ENCODE measurements at regions not wholly inside any gene's neighbourhood (a gene's known extent, or its start where the extent isn't known, plus 50 kb on each side); places are given as distances from the start of the nearest gene placed in this dataset.

DNA sequence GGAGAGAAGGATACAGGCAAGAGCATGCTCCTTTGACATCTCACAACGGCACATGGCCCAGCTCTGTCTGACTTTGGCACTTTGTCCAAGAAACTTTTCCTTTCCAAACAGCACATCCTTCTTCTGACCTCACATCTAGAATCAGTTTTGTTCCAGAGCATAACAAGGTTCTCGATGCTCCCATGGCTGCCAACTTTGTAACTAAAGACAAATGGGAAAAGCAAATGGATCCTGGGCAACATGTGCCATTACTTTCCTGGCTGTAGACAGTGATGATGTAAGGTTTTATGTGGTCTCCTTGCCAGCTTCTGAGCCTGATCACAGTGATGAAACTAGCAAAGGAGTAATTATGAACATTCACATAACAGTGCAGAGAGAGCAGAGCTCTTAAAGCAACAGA lies 171.8 kb upstream of the C1orf87 start:
- no peaks in the 10 kb centered on the region for H3K4me1 ChIP-seq
- H3K27me3 ChIP-seq: no peaks in the 10 kb centered on the region
- no peak overlapping the region for H3K4me3 ChIP-seq
- H3K9me3 ChIP-seq: no peaks in the 10 kb centered on the region
- H3K27ac ChIP-seq: no peak overlapping the region
- DNase-seq (ENCODE audit: low spot score in 2 of 2): no peak
- intact Hi-C loops (cut with DNase I): no loop called here
- no peaks in the 10 kb centered on the region for H3K36me3 ChIP-seq
- TF ChIP-seq, protein P1, sequence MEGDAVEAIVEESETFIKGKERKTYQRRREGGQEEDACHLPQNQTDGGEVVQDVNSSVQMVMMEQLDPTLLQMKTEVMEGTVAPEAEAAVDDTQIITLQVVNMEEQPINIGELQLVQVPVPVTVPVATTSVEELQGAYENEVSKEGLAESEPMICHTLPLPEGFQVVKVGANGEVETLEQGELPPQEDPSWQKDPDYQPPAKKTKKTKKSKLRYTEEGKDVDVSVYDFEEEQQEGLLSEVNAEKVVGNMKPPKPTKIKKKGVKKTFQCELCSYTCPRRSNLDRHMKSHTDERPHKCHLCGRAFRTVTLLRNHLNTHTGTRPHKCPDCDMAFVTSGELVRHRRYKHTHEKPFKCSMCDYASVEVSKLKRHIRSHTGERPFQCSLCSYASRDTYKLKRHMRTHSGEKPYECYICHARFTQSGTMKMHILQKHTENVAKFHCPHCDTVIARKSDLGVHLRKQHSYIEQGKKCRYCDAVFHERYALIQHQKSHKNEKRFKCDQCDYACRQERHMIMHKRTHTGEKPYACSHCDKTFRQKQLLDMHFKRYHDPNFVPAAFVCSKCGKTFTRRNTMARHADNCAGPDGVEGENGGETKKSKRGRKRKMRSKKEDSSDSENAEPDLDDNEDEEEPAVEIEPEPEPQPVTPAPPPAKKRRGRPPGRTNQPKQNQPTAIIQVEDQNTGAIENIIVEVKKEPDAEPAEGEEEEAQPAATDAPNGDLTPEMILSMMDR (IDR thresholded peaks at IDR 0.05): no peak

DNA sequence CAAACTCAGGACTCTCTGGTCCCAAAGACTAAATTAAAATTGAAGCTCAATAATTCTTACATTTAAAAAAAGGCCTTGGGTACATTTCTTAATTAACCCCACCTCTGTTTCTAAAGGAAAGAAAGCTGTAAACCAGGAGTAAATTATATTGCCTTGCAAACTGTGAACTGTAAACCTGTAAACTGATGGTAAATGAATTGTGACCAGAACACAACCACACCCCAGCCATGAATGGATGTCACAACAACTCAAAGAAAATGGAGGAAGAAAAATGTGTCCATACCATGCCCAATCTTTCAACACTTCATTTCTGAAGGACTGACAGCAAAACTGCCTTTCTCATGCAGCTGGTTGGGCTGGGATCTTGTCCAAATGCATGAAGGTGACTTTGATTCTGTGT lies 171.3 kb upstream of the C1orf87 start:
- Histone ChIP-seq H3K9me3 (peaks cover 0 to 1% of the 10 kb centered on the region in 2 donors), H3K4me3 (no peak overlapping the region), H3K4me1 (no peaks in the 10 kb centered on the region), H3K36me3 (no peaks in the 10 kb centered on the region), H3K27ac (no peak overlapping the region), H3K27me3 (no peaks in the 10 kb centered on the region)
- intact Hi-C loops (cut with DNase I): no loop called here
- TF ChIP-seq, protein P1 (IDR thresholded peaks at IDR 0.05): no peak
- DNase-seq (ENCODE audit: low spot score in 2 of 2): no peak

DNA sequence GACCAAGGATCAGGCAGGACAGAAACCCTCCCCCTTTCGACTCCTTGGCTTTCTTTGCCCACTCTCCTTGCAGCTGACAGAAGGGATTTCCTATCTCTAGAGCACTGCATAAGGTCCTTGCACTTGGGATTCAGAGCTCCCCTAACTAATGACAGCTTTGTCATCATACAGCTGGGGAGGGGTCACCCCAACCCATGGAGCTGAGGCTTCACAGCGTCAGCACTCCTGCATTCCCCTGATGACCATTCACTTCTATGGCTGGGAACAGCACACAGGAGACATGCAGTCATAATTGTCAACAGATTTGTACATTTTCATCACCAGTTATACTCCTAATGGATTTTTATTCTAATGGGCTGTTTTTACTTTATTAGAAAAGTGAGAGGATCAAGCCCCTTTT lies 161.7 kb upstream of the C1orf87 start:
- Histone ChIP-seq H3K27me3 (no peaks in the 10 kb centered on the region), H3K9me3 (peaks cover 0 to 4% of the 10 kb centered on the region in 2 donors), H3K36me3 (no peaks in the 10 kb centered on the region), H3K27ac (no peak overlapping the region), H3K4me1 (no peaks in the 10 kb centered on the region), H3K4me3 (no peak overlapping the region)
- no peak for DNase-seq (ENCODE audit: low spot score in 2 of 2)
- TF ChIP-seq, protein P1 (IDR thresholded peaks at IDR 0.05): no peak
- intact Hi-C loops (cut with DNase I): no loop called here

DNA sequence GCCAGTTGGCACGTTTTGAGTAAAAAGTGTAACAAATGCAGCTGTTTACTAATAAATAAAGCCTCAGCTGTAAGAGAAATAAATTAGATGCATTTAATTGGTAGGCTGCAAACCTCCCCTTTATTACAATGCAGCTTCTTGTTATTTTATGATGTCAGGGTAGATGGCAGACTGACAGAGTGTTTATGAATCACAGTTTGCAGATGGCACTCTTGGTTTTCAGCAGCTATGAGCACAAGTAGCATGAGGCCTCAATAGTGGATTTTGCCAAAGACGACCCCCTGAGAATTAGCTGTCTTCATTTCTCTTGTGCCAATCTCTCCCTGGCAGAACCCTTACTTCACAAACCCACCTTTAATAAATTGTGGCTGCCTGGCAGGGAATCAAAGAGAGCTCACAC lies 161.2 kb upstream of the C1orf87 start:
- intact Hi-C loops (cut with DNase I): no loop called here
- TF ChIP-seq, protein P1 (IDR thresholded peaks at IDR 0.05): no peak
- no peaks in the 10 kb centered on the region for H3K36me3 ChIP-seq
- no peaks in the 10 kb centered on the region for H3K4me1 ChIP-seq
- no peaks in the 10 kb centered on the region for H3K27me3 ChIP-seq
- H3K4me3 ChIP-seq: no peak overlapping the region
- DNase-seq (ENCODE audit: low spot score in 2 of 2): no peak
- peaks cover 0 to 2% of the 10 kb centered on the region in 2 donors for H3K9me3 ChIP-seq
- H3K27ac ChIP-seq: no peak overlapping the region

DNA sequence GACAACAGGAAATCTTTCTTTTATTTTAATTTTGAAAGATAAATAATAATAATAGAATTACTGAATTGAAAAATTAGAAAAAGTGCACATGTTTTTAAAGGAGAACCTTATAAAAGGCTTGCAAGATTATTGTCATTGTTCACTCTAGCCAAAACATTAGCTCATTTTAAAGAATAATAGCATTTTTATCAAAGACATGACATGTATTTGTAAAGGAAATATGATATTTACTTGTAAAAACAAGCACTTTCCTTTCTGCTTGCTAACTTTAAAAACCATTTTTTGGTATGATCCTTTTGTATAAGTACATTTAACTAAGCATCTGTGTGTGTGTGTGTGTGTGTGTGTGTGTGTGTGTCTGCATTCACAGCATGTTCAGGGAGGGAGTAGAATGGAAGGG lies 156.3 kb upstream of the C1orf87 start:
- Histone ChIP-seq H3K9me3 (no peaks in the 10 kb centered on the region), H3K4me1 (peaks cover 0 to 6% of the 10 kb centered on the region in 2 donors), H3K4me3 (no peak overlapping the region), H3K27ac (no peak overlapping the region), H3K27me3 (no peaks in the 10 kb centered on the region), H3K36me3 (no peaks in the 10 kb centered on the region)
- intact Hi-C loops (cut with DNase I): no loop called here
- TF ChIP-seq, protein P1 (IDR thresholded peaks at IDR 0.05): no peak
- no peak for DNase-seq (ENCODE audit: low spot score in 2 of 2)

DNA sequence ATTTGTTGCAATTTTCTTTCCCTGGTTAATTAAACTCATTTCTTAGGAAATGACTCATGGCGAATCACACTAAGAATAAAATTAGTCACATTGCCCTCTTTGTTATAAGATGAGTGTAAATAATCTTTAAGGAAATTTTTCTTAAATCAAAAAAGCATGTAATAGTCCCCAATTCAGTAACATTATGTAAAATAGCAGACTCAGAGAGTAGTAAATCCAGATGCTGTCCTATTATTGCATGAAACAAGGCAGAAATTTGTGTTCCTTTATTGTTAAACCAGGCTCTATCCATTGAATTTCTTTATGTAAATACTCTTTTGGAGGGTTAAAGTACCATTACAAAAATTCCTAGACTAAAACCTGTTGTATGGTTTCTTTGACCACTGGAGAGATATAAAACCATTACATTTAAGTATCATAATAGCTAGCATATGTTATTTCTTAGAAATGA lies 154.5 kb upstream of the C1orf87 start:
- no peaks in the 10 kb centered on the region for H3K9me3 ChIP-seq
- H3K36me3 ChIP-seq: no peaks in the 10 kb centered on the region
- no peak overlapping the region for H3K27ac ChIP-seq
- no peak for DNase-seq (ENCODE audit: low spot score in 2 of 2)
- peaks cover 0 to 6% of the 10 kb centered on the region in 2 donors for H3K4me1 ChIP-seq
- intact Hi-C loops (cut with DNase I): no loop called here
- no peaks in the 10 kb centered on the region for H3K27me3 ChIP-seq
- TF ChIP-seq, protein P1 (IDR thresholded peaks at IDR 0.05): no peak
- H3K4me3 ChIP-seq: no peak overlapping the region
